ENCODE measurements at regions not wholly inside any gene's neighbourhood (a gene's known extent, or its start where the extent isn't known, plus 50 kb on each side); places are given as distances from the start of the nearest gene placed in this dataset.

DNA sequence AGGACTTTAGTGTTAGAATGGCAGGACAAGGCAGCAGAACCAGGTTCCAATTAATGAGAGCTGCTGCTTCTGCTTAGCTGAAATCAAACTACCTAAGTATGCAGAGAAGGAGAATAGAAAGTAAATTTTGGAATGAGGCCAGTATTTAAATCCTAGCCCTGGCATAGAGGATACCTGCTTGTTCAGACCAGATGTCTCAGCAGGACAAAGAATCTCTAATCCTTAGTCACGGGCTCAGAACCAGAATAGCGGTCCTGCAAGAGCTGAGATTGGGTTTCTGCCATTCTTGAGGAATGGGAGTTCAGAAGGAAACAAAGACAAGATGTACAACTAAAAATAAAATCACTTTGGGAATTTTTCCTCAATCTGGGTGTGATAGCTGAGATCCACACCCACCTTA, 550.8 kb upstream of the TMEM132C start:
- TF ChIP-seq POLR2A (IDR thresholded peaks at IDR 0.05): no peak
- TF ChIP-seq, protein P1, sequence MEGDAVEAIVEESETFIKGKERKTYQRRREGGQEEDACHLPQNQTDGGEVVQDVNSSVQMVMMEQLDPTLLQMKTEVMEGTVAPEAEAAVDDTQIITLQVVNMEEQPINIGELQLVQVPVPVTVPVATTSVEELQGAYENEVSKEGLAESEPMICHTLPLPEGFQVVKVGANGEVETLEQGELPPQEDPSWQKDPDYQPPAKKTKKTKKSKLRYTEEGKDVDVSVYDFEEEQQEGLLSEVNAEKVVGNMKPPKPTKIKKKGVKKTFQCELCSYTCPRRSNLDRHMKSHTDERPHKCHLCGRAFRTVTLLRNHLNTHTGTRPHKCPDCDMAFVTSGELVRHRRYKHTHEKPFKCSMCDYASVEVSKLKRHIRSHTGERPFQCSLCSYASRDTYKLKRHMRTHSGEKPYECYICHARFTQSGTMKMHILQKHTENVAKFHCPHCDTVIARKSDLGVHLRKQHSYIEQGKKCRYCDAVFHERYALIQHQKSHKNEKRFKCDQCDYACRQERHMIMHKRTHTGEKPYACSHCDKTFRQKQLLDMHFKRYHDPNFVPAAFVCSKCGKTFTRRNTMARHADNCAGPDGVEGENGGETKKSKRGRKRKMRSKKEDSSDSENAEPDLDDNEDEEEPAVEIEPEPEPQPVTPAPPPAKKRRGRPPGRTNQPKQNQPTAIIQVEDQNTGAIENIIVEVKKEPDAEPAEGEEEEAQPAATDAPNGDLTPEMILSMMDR (IDR thresholded peaks at IDR 0.05): no peak

Data from heart left ventricle (tissue), 13 donors.